ENCODE measurements at regions not wholly inside any gene's neighbourhood (a gene's known extent, or its start where the extent isn't known, plus 50 kb on each side); places are given as distances from the start of the nearest gene placed in this dataset.
"Not testable (repeated sequence)": the region's sequence is repeated elsewhere in the genome, so short reads cannot be mapped to it uniquely, and the experiment has no call there.

- not testable (repeated sequence) for TF ChIP-seq CTCF (conservative IDR thresholded peaks at IDR 0.05); EZH2 (IDR thresholded peaks at IDR 0.05; ENCODE audit: low read depth)
These were observed 335.9 kb downstream of the OR4F29 start for GRCh38 chr1:115534-115933.

All from PC-9 (cell line).